ENCODE measurements at regions not wholly inside any gene's neighbourhood (a gene's known extent, or its start where the extent isn't known, plus 50 kb on each side); places are given as distances from the start of the nearest gene placed in this dataset.

DNA sequence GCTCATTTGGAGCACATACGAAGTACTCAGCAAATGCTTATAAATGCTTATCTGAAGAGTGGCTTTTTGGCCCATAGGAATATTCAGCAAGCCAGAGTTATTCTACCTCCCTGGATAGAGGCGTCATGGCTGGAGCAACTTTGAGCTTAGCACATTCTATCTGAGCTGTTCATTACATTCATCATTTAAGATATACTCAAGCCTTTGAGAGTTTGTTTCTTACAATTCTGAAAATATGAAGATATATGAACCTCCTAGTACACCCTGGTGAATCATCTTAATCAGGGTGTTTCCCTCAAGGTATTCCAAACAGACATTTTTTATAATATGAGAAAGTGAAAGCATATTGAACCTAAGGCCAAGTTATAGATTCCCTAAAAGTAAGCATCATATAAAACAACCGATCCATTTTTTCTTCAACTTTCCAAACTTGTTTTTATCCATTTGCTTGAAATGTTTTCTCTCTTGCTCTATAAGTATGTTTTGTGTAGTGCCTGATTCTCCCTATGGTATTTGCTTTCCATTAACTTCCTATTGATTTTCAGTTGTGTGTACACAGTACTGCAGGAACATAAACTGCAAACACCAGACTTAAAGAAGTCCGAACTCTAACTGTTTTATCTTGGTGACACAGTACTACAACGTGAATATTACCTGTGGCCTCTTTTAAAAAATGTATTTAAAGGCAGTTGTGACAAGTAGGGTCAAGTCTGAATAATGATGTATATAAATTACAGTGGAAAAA is 139.7 kb upstream of the PTPRK start:
- DNase-seq, result peak; percentile 61

DNA sequence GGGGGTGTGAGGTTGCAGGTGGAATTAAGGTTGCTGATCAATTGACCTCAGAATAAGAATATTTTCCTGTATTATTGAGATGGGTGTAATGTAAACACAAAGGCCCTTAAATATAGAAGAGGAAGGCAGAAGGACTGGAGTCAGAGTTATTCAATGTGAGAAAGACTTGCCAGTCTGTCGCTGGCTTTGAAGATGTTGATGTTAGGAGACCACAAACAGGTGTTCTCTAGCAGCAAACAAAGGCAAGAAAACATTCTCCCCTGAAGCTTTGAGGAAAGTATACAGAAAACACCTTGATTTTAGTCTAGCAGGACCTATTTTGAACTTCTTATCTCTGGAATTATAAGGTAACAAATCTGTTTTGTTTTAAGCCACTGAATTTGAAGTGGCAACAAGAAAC is 138.9 kb upstream of the PTPRK start:
- DNase-seq, result no peak

DNA sequence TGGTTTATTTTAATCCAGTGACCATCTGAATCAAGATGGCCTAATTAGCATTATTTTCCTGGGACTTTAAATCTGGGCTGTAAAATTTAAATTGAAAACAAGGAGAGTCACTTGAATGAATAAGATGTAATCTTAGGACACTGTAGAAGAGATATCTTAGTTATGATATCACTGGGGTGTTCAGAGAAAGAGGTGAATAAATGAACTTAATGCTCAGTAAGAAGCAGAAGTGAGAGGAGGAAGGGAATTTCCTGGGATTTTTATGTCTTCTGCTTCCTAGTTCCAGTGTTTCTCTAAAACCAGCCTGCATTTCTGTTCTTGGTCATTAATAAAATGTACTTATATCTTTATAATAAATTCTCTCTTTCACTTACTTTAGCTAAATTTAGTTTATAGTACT is 136.8 kb upstream of the PTPRK start:
- peak; percentile 11 for DNase-seq

DNA sequence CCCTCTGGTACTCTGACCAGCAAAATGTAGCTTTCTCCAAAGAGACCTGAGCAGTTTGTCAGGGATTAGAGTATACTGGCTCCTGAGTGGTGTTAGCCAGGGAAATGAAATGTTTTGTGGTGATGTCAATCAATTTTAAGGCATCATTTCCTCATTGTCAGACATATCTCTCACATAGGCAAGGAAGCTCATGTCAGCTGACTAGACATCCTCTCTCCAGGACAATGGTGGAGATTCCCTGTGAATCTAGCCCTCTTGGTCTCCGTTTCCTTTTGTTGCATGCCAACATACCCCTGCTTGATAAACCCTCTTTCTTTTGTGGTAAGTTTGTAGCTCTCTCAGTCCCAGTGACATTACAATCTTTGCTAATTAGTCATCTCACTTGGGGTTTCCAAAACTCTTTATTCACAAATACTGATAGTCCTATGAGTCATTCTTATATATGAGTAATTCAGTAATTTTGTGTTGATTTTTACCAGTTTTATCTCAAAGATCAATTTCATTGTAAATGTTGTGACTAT is 135.6 kb upstream of the PTPRK start:
- DNase-seq, result peak; percentile 93

DNA sequence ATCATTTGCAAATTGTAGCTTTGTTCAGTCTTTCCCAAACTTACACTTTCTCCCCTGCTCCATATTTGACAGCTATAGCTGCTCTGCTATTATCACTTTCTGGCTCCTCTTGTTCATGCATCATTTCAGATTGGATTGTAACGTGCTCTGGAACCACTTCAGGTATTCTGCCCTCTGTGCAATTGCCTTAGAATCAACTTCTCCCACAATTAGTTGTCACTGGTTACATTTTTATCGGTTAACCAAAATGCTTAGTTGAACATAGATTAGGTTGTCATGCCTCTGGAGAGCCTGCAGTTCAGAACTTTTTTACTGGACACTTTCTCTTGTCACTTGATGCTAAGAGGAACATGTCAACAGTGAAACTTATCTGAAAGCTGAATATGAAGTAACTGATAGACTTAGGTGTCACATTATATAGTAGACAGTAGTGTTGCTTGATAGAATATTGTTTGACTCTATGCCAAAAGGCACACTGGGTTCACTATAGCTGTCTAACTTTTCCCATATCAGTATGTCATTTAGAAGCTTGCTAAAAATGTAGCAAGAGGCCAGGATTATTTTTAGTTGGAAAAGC is 127.7 kb upstream of the PTPRK start:
- no peak for DNase-seq

DNA sequence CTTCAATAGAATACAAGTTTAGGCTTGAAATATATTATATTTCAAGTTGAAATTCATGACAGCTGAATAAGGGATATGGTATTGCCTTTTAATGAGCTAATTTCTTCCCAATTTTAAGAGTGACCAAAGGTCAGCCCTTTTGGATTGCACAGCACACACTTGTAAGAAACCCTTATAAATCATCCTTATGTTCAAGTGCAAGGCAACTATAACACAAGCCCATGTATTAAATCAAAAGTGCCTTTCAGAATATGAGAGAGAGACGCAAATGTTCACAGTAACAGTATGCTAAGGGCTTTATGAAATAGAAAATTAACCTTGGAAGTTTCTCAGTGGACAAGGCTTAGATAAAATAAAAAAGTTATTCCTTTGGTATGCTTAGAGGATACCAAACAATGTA is 121.7 kb upstream of the PTPRK start:
- DNase-seq, result no peak

DNA sequence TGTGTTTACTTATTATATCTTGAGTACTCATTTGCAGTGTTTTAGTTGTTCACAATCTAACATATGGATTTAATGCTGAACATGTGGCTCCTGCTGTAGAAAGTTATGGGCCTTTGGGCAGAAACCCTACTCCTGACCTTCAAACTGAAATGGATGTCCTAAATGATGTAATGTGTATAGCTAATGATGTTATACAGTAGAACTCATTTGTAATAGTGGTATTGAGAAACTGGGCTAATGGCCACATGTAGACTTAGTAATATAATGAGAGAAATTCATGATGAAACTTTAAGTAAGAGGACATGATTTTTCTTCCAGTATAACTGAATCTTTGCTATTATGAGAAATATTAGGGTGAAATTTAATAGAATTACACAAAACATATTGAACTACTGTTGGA is 121.3 kb upstream of the PTPRK start:
- DNase-seq, result no peak

DNA sequence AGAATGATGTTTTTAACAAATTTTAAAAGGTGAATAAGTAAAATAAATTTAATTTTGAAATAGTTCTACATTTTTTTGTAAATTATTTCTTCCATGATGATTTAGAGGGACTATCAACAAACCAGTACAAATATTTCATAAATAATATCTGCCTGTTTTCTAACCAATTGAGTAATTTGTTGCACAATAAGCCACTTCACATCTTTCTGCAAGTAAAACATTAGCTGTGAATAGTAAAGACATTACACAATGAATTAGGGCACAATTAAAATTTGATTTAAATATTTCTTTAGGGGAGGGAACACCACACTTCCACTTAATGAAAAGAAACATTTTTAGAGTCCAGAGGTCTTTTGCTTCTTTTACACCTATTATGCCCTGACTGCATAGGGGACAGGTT is 118.4 kb upstream of the PTPRK start:
- DNase-seq, result no peak

DNA sequence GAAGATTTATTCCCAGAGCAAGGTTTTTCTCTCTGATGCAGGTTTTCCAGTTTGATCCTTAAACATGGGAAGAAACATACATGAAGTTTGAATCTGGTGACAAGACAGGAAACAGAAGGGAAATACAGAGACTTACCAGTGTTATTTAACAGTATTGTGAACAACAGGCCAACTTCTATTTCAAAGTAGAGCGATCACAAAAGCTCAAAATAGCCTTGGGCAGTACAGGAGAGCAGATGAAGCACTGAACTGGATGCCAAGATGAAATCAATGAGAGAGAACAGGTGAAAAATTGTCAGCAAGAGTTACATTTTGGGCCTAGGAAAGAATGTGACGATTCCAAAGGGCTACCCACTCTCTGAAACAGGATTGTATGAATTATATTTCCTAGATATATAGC is 114.8 kb upstream of the PTPRK start:
- no peak for DNase-seq

DNA sequence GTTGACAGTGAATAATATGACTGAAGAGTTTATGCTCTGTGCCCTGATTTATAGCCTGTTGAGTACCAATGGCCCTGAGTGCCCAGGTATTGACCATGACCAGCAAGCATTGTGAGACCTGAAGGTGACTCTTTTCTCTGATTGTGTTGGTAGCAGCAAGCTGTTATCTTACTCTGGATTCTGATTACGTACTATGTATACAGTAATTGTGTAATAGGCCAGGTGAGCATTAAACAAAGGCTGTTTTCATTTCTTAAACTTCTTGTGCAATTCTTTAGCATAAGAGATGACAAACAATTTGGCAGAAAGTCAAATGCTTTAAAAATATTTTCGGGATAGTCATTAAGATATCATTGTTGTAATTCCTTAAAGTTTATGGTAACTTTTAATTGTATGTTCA is 111.7 kb upstream of the PTPRK start:
- DNase-seq, result no peak

DNA sequence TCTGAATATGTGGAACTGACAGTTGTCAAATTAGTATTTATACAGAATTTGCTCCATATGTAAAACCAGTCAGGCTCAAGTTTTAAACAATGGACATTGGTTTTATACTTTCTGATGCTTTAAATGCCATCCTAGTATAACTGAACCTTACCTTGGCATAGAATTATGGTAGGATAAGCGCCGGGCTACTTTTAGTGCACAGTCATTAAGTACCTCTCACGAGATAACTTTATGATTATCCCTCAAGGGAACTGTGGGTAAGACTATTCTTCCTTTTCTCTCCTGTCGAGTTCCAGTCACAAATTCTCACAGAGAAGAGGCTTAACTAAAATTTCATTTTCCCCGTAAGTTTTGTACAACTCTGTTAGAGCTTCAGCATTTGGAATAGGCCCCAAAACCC is 110.6 kb upstream of the PTPRK start:
- no peak for DNase-seq

DNA sequence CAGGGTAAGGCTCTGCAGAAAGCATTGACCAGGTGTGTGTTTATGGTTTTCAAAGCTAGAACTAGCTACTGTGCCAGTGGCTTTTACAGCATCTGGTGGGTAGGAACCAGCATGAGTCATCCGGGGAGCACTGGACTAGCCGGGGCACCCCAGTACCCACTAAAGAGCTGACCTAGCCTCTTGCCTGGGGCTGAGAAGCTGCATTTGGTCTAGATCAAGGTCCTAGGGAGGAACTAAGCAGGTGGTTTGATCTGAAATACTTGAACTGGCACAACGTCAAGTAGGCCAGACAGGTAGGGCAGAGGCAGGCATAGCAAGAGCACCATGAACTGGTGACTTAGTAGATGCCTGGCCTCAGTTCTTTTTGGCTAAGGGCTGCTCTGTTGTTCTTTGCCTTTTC is 109.8 kb upstream of the PTPRK start:
- no peak for DNase-seq

DNA sequence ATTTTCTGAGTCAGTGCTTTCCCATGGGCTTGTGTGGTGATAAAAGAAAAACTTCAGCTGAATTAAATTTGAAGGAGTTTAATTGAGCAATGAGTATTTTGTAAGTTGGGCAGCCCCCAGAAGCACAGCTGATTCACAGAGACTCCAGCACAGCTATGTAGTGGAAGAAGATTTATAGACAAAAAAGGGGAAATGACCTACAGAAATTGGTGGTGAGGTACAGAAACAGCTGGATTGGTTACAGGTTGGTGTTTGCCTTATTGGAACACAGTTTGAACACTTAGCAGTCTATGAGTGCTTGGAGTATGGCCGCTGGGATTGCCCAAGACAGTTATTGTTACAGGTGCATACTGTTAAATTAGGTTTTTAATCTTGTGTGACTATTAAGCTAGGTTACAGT is 96.9 kb upstream of the PTPRK start:
- DNase-seq, result no peak

DNA sequence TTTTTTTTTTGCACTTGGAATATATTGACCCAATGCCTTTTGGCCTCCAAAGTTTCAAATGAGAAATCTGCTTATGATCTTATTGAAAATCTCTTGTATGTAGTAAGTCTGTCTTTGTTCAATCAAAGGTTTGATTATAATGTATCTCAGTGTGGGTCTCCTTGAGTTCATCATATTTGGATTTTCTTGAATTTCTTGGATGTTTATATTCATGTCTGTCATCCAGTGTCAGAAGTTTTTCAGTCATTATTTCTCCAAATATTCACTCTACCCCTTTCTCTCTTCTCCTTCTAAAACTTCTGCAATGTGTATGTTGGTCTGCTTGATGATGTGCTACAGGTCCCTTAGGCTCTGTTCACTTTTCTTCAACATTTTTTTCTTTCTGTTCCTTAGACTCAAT is 95.9 kb upstream of the PTPRK start:
- no peak for DNase-seq

DNA sequence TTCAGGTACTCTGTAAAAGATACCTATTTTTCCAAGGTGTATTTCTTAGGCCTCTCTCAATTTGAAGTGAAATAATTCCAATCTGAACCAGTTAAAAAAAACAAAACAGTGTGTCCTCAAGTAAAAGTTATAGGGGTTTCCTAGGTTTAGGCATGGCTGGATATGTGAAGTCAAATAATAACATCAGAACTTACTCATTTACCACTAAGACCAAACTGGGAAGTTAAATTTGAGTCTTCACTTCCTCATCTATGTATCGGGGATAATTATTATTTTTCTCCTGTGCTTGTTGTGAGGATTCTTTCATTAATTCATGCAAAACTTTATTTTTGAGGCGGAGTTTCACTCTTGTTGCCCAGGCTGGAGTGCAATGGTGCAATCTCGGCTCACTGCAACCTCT is 86.2 kb upstream of the PTPRK start:
- DNase-seq, result no peak

DNA sequence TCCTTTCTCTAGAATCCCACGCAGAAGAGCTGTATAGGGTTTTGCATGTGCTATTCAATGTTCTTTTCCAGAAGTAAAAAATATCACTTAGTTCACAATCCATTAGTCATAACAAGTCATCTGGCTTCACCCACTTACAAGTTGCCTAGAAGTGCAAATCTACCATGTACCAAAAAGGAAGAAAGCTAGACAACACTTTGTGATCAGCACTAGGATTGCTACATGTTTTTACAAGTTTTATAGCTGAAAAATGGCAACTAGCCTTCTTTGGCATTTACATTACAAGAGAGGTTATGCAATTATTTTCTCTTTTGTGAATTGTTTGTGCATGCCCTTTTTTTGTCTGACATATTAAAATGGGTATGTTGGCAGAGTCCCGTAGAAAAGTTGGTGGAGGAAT is 85.6 kb upstream of the PTPRK start:
- DNase-seq, result no peak

DNA sequence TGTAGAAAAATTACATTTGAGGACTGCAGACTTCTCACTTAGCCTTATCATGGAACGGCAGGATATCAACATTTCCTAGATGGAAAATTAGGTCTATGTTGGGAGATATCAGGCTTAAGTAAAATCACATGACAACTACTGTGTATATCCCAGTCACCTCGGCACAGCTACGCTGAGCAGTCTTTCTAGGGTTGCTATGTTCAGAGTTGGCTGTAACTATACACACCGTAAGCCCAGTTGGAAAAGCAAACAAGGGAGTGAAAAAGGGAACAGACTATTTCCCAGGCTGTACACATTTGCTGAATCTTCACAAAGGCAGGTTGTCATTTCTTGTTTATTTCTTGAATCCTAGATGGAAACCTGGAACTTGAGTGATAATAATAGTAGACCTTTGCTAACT is 80.7 kb upstream of the PTPRK start:
- peak; percentile 7 for DNase-seq

DNA sequence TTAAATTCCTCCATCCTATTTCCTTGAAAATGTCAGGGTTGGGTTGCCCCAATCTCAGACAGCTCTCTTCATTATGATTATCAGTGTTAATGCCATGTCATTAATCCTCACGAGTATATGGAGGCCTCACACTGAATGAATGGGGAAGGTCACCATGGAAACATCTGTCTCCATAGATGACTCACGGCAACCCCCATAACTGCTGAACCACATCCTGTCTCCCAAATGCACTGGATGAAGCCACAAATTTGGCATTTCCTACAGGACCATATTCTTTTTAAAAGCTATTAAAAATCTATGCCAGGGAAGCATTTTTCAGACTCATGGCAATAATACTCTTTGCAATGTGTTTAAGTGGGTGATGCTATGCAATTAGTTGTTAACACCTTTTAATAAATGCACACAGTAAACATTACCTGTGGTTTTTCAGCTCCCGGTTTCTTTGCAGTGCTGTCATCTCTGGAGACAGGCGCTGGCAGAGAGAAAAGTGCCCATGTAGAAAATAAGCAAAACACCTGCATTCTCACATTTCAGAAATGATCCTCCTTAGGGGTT is 80.1 kb upstream of the PTPRK start:
- peak; percentile 91 for DNase-seq

DNA sequence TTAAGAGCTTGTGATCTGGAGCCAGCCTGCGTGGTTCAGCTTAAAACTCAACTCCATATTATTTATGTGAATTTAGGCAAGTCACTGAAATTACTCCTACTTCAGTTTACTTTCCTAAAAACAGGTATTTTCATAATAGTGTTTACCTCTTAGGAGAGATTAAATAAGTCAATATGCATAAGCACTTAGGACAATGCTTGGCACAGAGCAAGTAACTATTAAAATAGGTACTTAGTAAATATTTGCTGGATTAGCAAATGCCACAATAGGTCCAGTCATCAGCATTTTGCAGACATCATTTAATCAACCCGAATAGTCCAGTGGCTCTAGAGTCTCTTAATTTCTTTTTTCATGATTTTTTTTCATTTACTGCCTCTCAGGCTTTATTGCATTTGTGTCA is 78.6 kb upstream of the PTPRK start:
- no peak for DNase-seq

DNA sequence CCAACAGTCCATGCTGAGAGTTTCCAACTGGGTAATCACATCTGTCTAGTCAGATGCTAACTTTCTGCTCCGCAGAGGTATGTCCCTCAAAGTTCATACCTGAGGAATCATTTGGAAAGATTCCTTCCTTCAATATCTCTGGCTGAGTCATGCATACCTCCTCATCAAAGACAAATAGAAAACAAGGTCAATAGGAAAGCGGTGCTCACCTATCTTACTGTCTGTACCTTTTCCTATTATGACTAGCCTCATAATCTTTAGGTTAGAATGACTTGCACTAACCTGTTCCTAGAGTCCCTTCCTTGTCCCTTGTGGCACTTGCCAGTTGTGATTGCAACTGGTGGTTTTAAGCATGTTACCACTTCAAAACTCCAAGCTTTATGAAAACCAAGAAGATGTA is 78.2 kb upstream of the PTPRK start:
- no peak for DNase-seq

DNA sequence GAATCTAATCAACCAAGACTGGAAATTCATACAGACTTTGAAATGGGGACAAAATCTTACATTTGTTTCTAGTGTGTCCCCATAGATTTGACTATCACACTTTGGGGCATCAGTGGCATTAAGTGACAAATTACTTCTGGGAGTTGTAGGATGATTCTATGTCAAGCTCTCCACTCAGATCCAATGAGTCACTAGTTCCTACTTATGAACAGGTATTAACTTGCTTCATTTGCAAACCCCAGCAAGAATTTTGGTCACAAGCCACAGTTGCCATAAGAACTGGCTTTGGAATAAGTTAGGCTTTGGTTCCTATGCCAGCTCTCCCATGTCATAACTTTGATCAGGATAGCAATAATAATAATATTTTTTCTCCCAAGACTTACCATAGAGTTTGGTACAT is 77.6 kb upstream of the PTPRK start:
- no peak for DNase-seq

DNA sequence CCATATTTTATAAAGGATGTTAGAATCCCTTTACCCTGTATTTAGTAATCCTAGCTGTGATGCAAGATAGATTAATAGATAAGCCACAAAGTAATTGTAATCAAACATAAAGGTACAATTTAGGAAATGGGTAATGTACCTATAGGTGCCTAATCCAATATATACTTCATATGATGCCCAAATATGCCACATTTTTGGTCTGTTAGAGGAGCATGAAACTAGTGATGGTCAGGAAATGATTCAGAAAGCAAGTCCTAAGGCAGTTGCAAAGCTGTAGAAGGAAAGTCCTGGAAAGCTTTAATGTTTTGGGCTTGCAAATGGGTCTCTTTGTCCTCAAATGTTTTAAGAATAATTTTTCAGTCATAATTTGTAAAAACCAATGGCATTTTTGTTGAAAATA is 76.6 kb upstream of the PTPRK start:
- DNase-seq, result no peak

DNA sequence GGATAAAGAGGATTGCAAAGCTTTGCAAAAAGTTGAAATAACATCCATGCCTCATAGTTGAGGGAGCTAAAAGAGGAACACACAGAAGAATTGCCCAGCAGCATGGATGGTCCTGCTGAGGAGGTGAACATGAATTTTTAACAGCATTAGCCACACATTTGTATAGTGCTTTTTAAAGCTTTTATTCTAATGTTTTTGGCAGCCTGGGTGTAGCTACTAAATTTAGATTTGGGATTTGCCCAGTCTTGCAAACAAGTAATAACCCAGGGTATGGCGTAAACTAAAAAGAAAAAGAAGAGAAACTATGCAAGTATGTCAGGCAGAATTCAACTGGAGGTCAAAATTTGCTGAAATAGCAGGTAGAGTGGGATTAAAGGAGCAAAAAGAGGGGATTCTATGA is 75.1 kb upstream of the PTPRK start:
- no peak for DNase-seq

DNA sequence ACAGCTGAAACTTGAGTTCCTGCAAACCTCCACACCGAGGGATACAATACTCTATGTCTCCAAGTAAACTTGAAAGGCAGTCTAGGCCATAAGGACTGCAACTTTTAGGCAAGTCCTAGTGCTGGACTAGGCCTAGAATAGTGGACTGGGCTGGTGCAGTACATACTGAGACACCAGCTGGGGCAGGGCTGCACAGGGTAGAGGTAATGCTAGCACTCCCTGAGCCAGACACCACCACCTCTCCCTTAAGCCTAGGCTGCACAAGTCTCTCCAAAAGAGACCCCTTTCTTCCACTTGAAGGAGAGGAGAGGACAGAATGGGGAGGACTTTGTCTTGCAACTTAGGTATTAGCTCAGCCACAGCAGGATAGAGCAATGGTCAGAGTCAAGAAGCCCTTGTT is 65.7 kb upstream of the PTPRK start:
- no peak for DNase-seq

Measured in NCI-H226 (cell line).